GM18517 (cell line): ENCODE measurements at regions not wholly inside any gene's neighbourhood (a gene's known extent, or its start where the extent isn't known, plus 50 kb on each side); places are given as distances from the start of the nearest gene placed in this dataset.

Experiments used
- ATAC-seq: cut with Tn5 transposase; IDR thresholded peaks from one replicate; pipeline ENCODE4 v1.9.1; 2021; ENCODE audit warnings: mild to moderate bottlenecking, moderate library complexity; ENCODE audit not compliant: unreplicated experiment

DNA sequence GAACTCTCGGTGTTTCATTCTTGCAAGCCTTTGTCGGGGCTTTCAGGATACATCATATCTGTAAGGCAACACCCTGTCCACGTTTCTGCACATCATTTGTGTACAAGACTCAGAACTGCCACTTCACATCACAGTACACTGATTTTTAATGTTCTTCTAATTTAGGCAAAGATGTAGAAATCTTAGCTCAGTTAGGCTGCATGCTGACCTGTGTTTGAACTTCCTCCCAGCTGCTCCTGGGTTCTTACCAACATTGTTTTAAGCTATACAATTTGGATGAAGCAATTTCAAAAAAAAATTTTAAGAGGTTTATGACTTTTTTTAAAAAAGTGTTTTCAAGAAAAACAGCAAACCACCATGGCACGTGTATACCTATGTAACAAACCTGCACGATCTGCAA is 1047.9 kb upstream of the SLC10A2 start:
- ATAC-seq, result no peak

DNA sequence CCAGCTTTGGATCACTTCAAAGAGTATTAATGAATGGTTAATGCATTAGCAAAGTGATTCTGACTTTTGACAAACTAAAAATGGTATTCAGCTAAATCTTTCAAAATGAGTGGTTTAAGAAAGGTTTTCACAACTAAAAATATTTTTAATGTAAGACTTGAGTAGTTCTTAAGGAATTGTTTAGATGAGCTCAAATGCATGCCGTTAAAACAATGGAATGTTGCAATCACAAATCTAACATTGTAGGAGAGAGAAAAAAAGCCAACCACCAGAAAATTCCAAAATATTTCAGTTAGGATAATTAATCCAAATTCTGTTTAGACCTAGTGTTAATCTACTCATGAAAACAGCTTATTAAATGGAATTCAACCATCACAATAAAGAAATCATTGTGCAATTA is 1044.8 kb upstream of the SLC10A2 start:
- ATAC-seq, result no peak

DNA sequence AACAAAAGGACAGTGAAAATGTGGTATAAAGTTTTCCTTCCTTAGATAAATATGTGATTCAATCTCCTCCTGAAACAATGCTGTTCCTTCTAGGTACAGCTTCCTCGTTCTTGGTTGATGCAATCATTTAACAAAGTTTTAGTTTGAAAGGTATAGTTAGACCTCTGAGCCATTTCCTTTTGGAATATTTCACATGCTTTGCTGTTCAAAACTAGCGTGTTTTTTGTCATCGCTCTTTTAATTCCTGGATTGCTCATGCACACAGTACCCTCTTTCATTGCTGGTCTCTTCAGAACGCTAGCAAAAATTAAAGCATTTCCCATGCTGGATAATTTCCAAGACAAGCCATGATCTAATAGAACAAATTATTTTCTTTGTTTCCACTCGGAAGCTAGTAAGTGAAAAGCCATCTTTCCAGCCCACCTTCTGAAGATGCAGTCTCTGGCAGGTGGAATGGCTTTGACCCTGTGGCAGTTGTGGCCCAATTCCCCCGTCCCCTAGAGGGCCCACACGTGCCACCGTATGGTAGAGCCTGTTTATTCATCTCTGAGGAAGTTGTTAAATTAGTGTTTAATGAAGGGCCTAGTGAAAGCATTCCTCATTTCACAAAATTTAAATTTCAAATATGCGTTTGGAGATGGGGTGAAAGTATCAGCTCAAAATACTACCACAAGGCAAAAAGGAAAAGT is 1040.6 kb upstream of the SLC10A2 start:
- ATAC-seq, result no peak

DNA sequence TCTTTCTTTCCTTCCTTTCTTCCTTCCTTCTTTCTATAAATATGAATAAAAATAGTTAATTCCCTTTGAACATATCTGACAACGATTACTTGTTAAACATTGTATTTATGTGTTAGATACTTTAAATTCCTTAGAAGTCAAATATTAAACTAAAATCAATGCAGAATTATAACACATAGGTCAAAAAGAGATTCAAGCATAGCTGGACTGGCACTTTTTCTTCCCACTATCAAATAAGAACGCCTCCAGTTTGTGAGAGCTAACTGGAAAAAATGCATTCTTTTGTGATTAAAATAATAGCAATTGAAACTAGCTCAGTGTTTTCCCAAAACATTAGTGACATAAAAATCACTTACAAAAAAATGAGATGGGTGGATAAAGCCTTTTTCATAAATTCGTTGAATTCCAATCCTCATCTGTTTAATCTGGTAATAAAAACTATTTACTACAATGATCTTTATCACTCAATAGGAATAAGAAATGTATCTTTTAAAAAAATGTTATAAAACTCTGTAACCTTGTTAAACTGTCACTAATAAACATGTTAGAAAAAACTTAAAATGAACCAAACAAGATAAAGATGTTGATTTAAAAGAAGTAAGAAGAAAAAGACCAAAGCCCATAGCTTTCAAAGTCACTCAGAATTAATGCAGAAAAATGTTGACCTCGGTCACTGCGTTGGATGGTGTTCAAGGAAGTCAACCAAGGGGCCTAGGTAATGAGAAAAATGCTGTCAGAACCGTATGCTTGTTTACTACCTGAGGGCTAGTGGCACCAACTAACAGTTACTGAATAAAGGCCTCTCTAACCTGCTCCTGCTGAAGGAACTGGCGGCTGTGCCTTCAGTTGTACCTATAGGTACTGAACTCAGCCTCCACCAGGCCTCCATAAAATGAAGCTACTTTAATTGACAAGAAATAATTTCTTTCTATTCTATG is 1039.5 kb upstream of the SLC10A2 start:
- ATAC-seq, result no peak

DNA sequence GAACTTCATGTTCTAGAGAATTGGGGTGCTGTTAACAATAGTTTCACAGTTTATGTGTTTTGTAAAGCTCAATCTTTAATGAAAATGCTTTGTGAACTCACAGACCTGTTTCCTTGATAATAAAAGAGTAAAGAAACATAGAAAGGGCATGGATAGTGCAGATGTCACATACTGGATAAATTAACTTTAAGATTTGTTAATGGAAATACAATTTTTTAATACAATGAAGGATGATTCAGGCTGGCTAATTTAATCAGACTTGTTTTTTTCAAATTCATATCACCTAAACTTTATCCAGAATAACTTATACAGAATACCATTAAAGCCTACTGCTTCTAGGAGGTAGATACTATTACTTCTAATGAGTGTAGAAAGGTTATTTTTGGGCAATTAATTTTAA is 1033.5 kb upstream of the SLC10A2 start:
- no peak for ATAC-seq

DNA sequence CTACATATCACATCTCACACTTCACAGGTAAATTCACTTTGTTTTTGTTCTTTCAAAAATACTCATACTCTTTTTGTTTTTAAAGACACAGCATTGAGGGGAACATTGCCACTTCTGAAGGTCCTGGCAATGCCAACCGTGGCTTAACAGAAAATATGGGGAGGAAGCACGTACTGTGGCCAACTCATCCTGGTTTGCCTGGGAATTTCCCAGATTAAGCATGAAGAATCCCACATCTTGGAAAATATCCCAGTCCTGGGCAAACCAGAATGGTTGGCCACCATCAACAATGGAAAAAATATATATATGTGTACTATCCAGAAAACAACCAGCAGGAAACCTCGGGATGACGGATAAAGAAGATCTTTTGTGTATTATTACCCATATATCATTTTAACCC is 1032.2 kb upstream of the SLC10A2 start:
- ATAC-seq, result no peak

DNA sequence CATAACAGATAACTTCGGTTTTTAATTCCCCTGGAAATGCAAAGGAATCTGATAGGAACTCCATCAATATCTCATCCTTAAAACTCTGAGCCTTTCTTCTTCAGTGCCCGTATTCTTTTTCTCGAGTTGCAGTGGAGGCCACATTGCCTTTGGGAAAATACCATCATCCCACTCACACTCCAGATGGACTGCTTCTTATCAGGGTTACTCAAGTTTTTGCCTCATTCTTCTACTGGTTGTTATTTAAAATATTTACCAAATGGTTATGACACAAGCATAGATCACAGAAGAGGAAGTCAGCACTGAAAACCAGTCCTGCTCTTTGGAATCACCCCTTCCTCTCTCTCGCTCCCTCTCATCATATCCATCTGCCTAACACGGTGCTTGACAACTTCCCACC is 1020.5 kb upstream of the SLC10A2 start:
- no peak for ATAC-seq

DNA sequence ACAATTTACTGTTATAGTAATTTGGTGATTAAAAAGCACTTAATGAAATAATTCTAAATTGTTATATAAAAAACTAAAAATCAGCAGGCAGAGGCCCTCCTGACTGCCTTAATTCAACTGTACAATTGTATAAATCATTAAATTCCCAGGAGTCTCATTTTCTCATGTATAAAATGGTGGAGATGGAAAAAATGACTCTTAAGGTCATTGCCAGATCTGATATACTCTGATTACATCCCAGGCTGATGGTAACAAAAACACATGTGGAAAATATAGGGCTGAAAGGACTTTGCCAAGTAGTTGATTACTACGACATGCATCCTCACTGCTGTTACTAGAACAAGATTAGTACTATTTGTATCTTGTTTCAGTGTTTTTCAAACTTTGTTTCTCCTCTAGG is 1020.0 kb upstream of the SLC10A2 start:
- no peak for ATAC-seq

DNA sequence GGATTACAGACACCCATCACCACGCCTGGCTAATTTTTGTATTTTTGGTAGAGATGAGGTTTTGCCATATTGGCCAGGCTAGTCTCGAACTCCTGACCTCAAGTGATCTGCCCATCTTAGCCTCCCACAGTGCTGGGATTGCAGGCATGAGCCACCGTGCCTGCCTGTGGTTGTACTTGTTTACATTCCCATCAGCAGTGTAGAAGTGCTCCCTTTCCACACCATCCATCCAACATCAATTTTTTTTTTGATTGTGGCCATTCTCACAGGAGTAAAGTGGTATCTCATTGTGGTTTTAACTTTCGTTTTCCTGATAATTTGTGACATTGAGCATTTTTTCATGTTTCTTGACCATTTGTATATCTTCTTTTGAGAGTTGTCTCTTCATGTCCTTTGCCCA is 1019.4 kb upstream of the SLC10A2 start:
- ATAC-seq, result no peak

DNA sequence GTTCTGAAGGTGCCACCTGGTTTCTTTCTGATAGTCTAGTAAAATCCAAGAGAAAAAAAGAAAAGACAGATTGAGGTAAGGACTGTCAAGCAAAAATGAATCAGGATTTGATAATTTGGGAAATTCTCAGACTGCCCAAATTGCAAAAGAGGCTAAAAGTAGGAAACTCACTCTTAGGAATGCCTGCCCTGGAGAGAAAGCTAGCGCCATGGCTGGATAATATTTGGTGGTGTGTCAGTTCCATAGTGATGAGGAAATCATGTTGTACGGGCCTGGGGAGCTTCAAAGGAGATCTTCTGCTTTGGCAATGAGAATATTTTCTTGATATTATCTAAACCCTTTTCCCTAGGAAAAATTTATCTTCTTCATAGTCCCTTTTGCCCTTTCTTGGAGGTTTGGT is 1008.1 kb upstream of the SLC10A2 start:
- ATAC-seq, result no peak

DNA sequence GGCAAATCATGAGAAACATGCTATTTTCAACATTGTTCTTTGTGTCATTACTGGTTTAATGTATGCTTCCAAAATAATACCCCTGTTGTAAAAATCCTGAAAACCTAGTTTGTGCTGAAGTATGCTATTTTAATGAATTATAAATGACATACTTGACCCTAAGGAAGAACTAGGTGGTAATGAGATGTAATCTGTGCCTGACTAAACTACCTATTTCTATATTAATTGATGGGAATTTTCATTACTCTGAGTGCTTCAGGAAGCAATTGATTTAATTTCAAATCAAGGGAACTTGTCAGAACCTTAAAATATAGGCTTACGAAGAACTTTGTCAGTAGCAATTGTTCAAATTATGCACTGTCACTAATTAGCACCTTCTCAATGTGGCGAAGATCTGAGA is 1005.6 kb upstream of the SLC10A2 start:
- no peak for ATAC-seq

DNA sequence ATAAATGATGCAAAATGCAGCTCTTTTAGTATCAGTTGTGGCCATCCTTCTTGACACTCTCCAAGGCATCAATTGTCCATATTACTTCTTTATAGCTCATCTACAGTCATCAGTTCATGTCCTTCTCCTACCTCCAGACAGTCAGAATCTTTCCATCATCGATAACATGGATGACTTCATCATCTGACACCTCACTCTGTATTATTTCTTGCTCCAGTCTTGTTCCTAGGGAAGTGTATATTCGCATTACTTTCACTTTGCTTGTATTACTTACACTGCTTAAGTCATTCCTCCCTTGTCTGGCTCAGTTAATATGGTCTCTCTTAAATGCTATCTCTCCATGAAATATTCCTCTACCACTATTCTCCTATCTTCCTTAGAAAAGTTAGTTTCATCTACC is 999.1 kb upstream of the SLC10A2 start:
- no peak for ATAC-seq

DNA sequence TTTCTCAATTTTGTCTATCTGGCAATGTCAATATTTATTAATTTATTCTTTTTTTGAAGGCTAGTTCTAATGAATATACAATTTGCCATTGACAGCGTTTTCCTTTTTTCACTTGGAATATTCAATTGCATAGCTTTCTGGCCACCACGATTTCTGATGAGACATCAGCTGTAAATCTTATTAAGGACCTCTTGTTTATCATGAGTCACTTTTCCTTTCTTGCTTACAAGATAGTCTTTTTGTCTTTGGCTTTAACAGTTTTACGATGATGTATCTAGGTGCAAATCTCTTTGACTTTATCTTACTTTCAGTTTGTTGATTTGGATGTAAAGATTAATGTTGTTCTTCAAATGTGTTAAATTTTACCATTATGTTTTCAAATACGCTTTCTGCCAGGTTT is 991.6 kb upstream of the SLC10A2 start:
- no peak for ATAC-seq

DNA sequence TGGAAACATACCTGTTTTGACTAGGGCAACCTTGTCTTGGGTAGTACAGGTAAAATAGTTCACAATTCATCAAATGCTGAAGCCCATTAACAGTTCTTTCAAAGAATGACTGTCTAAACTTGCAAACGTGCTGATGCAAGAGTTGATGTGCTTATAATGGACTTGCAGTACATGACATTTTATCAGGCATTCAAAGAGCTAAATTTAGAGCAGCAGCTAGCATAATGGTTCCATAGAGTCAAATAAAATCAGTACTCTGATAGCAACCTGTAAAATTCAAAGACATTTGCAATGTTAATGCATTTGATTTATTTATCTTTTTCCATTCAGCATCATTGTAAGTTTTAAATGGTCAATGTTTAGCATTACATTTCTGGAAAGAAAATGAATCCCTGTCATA is 979.7 kb upstream of the SLC10A2 start:
- ATAC-seq, result no peak

DNA sequence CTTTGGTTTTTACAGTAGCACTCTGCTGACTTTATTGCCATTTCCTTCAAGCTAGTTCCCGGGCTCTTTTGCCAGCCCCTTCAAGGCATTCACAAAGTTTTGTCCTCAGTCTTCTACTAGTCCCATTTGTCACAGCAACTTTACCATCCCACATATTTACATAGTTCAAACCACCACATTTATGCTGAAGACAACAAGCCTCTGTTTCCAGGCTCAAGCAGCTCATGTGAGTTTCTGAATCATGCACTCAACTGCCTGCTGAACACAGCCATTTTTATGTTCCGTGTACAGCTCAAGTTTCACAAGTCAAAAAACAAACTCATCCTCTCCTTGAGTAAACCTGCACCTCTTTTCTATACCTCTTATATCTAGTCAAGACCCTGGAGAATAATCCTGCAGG is 977.0 kb upstream of the SLC10A2 start:
- ATAC-seq, result no peak

DNA sequence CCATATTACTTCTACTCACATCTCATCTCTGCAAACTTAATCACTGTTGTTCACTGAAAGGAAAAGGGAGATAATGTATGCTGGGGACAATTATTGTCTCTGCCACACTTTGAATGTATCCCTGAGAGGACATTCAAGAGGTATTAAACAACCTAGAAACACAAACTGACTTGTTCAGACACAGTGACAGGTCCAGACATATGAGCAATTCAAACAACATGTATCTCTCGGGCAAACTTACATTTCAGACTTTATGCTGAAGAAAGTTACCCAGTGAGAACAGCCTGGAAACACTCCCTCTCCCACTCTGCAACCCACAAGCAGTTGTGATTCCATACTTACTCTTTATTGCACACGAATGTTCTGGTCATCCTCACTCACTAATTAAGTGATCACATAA is 968.7 kb upstream of the SLC10A2 start:
- no peak for ATAC-seq

DNA sequence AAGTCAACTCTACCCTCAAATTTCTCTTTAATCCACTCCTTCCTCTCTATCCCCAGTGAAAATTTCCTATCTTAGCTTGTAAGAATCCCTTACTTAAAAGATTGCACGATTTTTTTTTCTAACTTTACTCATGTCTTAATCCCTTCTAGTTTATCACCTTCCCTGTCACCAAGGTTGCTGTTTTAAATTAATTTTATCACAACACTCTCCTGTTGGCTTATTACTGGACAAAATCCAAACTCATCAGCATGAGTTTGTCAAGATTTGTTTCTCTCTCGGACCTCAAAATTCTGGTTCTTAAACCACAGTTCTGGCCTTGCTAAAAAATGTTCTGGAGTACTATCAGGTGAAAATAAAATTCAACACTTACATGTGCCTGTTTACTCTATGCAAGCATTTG is 959.1 kb upstream of the SLC10A2 start:
- ATAC-seq, result no peak

DNA sequence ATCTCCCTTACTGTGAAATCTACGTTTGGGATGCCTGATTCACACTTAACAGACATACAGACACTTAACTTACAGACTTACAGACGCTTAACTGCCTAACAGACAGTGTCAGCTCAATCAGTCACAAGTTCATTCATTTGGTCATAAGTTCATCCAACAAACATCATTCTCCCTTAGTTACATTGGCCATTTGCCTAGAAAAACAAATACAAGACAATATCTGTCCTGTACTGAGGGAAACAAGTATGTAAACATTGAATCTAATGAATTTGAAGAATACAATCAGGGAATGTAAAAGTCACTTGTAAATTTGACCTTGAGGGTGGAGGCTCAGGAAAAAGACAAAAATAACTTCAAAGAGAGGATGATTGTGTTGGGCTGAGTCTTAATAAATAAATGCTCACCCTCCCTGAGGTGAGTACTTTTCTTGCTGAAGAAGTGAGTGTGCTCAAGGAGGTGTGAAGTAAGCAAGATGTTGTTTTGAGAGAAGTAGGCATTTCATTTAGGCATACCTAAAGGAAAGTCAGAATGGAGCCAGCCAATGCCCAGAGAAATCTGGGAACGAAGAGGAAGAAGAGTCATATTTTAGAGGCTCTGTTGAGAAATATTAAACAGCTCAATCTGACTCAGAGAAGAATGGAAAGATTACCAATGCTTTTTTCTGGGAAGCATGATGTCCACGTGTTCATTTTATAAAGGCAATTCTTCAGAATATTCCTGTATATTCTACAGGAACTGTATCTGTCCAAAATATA is 958.4 kb upstream of the SLC10A2 start:
- ATAC-seq, result no peak

DNA sequence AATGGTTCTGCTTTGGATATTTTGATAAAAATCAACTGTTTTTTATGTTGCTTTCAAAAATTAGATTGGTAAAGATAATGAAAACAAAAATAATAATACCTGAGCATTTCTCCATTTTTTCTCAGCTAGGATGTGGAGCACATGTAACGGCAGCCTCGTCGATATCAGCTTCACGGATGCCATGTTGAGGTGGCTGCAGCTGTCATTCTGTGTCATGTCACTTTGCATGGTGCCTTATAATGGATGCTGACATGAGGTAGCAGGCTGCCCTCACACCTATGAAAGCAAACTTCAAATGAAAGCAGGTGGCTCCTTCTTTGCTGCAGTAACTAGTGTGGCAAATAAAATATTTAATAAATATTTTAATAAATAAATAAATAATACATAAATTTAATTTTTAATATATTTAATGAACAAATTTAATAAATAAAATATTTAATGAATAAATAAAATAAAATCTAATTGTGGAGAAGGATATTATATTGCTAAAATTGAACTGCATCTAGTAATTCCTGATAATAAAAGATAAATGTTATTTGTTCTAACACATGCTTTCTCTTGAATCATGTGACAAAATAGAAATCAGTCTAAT is 955.7 kb upstream of the SLC10A2 start:
- no peak for ATAC-seq

DNA sequence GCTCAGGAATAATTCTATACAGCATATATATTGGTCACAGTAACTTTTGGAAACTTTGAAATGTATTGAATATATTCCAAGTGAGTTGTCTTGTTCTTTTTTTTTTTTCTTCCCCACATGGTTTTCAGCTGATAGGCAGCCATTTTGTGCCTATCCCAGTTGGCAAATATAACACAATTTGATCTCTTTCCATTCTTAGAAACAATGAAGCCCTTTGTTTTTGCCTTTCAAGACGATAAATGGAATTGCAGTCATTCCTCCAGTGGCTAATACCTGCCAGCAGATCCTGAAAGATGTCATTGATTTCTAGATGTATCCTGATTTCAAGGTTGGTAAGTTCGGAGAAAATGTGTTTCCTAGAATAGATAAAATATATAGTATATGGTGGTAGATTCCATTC is 951.1 kb upstream of the SLC10A2 start:
- ATAC-seq, result no peak

DNA sequence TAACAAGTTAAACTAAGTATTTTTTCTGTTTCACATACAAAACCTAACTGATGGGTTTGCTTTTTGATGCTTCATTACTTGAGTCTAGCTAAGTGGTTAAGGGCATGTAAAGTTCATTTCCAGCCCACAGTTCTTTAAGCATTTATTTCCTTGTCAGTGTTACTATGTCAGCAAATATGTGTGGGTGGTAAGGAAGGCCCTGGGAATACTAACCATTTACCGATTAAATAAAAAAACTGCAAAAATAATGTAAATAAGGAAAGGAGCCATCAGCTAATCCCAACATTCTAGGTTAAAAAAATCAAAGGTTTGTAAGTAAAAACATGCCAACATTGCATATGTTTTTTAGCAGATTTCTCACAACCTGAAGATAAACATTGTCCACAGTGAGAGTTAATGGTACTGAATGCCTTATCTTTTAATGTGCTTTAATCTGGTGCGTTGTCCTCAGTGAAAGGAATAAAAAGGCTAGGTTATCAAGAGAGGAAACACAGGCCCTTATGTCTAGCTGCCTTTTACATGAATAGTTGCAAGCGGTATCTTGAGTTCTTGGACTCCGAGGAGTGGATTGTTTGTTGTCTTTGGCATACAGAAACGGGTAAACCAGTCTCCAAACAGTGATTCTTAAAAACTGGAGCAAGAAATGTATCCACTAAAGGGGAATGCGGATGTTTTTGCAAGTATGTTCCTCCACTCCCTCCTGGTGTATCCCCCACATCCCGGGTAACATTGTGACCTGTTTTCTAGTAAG is 949.6 kb upstream of the SLC10A2 start:
- ATAC-seq, result no peak
